A549 (cell line): ENCODE measurements at regions not wholly inside any gene's neighbourhood (a gene's known extent, or its start where the extent isn't known, plus 50 kb on each side); places are given as distances from the start of the nearest gene placed in this dataset.

Experiments used
- ATAC-seq, 2 experiments: fragments of 200-7000 bp in 1 of 2; fragments of >200 bp in 1 of 2; cut with Nextera tagmentation in 1 of 2; cut with Tn5 transposase in 1 of 2; 3 replicates each; pipeline versions ENCODE4 v1.8.0 to v1.9.1; 2018 to 2020; ENCODE audit warnings: mild to moderate bottlenecking in 1 of 2, moderate library complexity in 1 of 2
- CTCF ChIA-PET: fragments of 300-600 bp; sonication (Branson Sonifier 250); formaldehyde crosslinking; extraction: SDS; loops from one replicate; lab custom pipeline; 2021; ENCODE audit warnings: antibody characterized with exemption, inconsistent platforms; lab: Yijun Ruan, JAX
- POLR2A ChIA-PET: fragments of 350-600 bp; formaldehyde crosslinking; extraction: SDS; loops from one replicate; lab custom pipeline; 2021; ENCODE audit warnings: antibody characterized with exemption, inconsistent platforms; lab: Yijun Ruan, JAX
- DNase-seq, 2 experiments: peaks; one replicate each; pipeline versions ENCODE4 v3.0.0 to v3.0.0-alpha.2; 2011 to 2016; ENCODE audit warnings: low read depth in 1 of 2, low spot score in 1 of 2
- FAIRE-seq: peaks from 2 replicates; lab custom pipeline; 2011; peaks lifted over from hg19 to GRCh38; lab: Jason Lieb, UNC
- H3K27ac ChIP-seq, 2 experiments: fragments of >200 bp; sonication (Bioruptor Twin); formaldehyde crosslinking; 3 replicates each; pipeline ENCODE4 v1.5.1; 2016 to 2017
- H3K4me1 ChIP-seq: fragments of >200 bp; sonication (Bioruptor Twin); formaldehyde crosslinking; 3 replicates; pipeline ENCODE4 v1.6.1; 2016
- H3K4me2 ChIP-seq: fragments of >200 bp; sonication (Bioruptor Twin); formaldehyde crosslinking; 3 replicates; pipeline ENCODE4 v1.6.1; 2016
- H3K4me3 ChIP-seq: fragments of >200 bp; sonication (Bioruptor Twin); formaldehyde crosslinking; 3 replicates; pipeline ENCODE4 v1.5.1; 2016
- H3K9me3 ChIP-seq: fragments of >200 bp; sonication (Bioruptor Twin); formaldehyde crosslinking; 3 replicates; pipeline ENCODE4 v1.6.1; 2016
- CEBPB ChIP-seq, 2 experiments: fragments of >200 bp in 1 of 2; sonication (Bioruptor Twin) in 1 of 2; formaldehyde crosslinking in 1 of 2; IDR thresholded peaks; 2 replicates each; pipeline ENCODE4 v1.6.1; 2012 to 2016
- CTCF ChIP-seq: fragments of >200 bp; sonication (Bioruptor Twin); formaldehyde crosslinking; IDR thresholded peaks from 3 replicates; pipeline ENCODE4 v1.5.1; 2016
- E2F6 ChIP-seq: IDR thresholded peaks from 2 replicates; pipeline ENCODE4 v1.6.1; 2012; ENCODE audit warnings: low read depth, borderline replicate concordance
- EHF ChIP-seq: fragments of 250-450 bp; sonication (Bioruptor Pico); IDR thresholded peaks from 2 replicates; pipeline ENCODE4 v1.5.0; 2020; ENCODE audit warnings: mild to moderate bottlenecking
- EHMT2 ChIP-seq: fragments of 200-600 bp; sonication (generic); IDR thresholded peaks from 2 replicates; pipeline ENCODE4 v1.6.1; 2016; ENCODE audit warnings: antibody characterized with exemption, low read depth, mild to moderate bottlenecking, moderate library complexity
- ELK1 ChIP-seq: fragments of 150-350 bp; IDR thresholded peaks from 2 replicates; pipeline ENCODE4 v1.6.1; 2014; ENCODE audit warnings: low read depth, mild to moderate bottlenecking, low read length
- FOSB ChIP-seq: fragments of 250-450 bp; sonication (Bioruptor Pico); IDR thresholded peaks from 2 replicates; pipeline ENCODE4 v1.5.0; 2020; ENCODE audit warnings: mild to moderate bottlenecking, moderate library complexity
- FOSL2 ChIP-seq, 2 experiments: fragments of 450-650 bp in 1 of 2; fragments of >200 bp in 1 of 2; sonication (Bioruptor Twin) in 1 of 2; formaldehyde crosslinking; IDR thresholded peaks; 2 replicates each; pipeline versions ENCODE4 v1.5.0 to v1.6.1; 2016 to 2020; ENCODE audit warnings: mild to moderate bottlenecking in 1 of 2, moderate library complexity in 1 of 2
- GATA3 ChIP-seq: IDR thresholded peaks from 2 replicates; pipeline ENCODE4 v1.6.1; 2012; ENCODE audit warnings: borderline replicate concordance
- HEYL ChIP-seq: fragments of 250-450 bp; sonication (Bioruptor Pico); IDR thresholded peaks from 2 replicates; pipeline ENCODE4 v1.8.0; 2021; ENCODE audit warnings: mild to moderate bottlenecking, moderate library complexity
- HOXA7 ChIP-seq: fragments of 250-450 bp; sonication (Bioruptor Pico); IDR thresholded peaks from 2 replicates; pipeline ENCODE4 v1.5.0; 2020; ENCODE audit warnings: mild to moderate bottlenecking, moderate library complexity
- HOXB13 ChIP-seq: fragments of 250-450 bp; sonication (Bioruptor Pico); IDR thresholded peaks from 2 replicates; pipeline ENCODE4 v1.5.0; 2020; ENCODE audit warnings: low read depth, mild to moderate bottlenecking, moderate library complexity
- HOXB5 ChIP-seq: fragments of 250-450 bp; sonication (Bioruptor Pico); IDR thresholded peaks from 2 replicates; pipeline ENCODE4 v1.5.0; 2020; ENCODE audit warnings: mild to moderate bottlenecking, moderate library complexity
- KDM5A ChIP-seq: fragments of 200-600 bp; sonication (generic); IDR thresholded peaks from 2 replicates; pipeline ENCODE4 v1.6.1; 2016; ENCODE audit warnings: antibody characterized with exemption, mild to moderate bottlenecking
- MAFK ChIP-seq: fragments of 450-650 bp; IDR thresholded peaks from 2 replicates; pipeline ENCODE4 v1.6.1; 2014; ENCODE audit not compliant: partially characterized antibody
- MAX ChIP-seq: IDR thresholded peaks from 2 replicates; pipeline ENCODE4 v1.6.1; 2012
- MAZ ChIP-seq: fragments of 150-350 bp; IDR thresholded peaks from 2 replicates; pipeline ENCODE4 v1.6.1; 2014; ENCODE audit warnings: antibody characterized with exemption, low read depth, low read length, borderline replicate concordance
- NFE2L2 ChIP-seq: fragments of 150-350 bp; conservative IDR thresholded peaks from 2 replicates; pipeline ENCODE4 v1.6.1; 2014; ENCODE audit warnings: low read length
- NR3C1 ChIP-seq: fragments of >200 bp; sonication (Bioruptor Twin); formaldehyde crosslinking; IDR thresholded peaks from 3 replicates; pipeline ENCODE4 v1.6.1; 2017
- RARB ChIP-seq: fragments of 250-450 bp; sonication (Bioruptor Pico); IDR thresholded peaks from 2 replicates; pipeline ENCODE4 v1.8.0; 2021; ENCODE audit warnings: mild to moderate bottlenecking, moderate library complexity
- RNF2 ChIP-seq: fragments of 200-600 bp; sonication (generic); IDR thresholded peaks from 2 replicates; pipeline ENCODE4 v1.6.1; 2016; ENCODE audit warnings: low read depth, mild to moderate bottlenecking, antibody characterized with exemption, moderate library complexity, borderline replicate concordance
- SREBF2 ChIP-seq: fragments of 450-650 bp; IDR thresholded peaks from 2 replicates; pipeline ENCODE4 v1.6.1; 2014; ENCODE audit warnings: mild to moderate bottlenecking, moderate library complexity
- TFCP2L1 ChIP-seq: fragments of 250-450 bp; sonication (Bioruptor Pico); IDR thresholded peaks from 2 replicates; pipeline ENCODE4 v1.5.0; 2021; ENCODE audit warnings: mild to moderate bottlenecking
- ZC3H11A ChIP-seq: fragments of 450-650 bp; IDR thresholded peaks from 2 replicates; pipeline ENCODE4 v1.6.1; 2014; ENCODE audit warnings: antibody characterized with exemption, mild to moderate bottlenecking
- ZNF302 ChIP-seq: fragments of 250-450 bp; sonication (Bioruptor Pico); IDR thresholded peaks from 2 replicates; pipeline ENCODE4 v1.9.0; 2021; ENCODE audit warnings: inconsistent platforms, mild to moderate bottlenecking, moderate library complexity
- ZSCAN20 ChIP-seq: fragments of 250-450 bp; sonication (Bioruptor Pico); IDR thresholded peaks from 2 replicates; pipeline ENCODE4 v1.8.0; 2022; ENCODE audit warnings: mild to moderate bottlenecking, moderate library complexity
- WGBS: methylation state at CpG from one replicate; pipeline ENCODE4 v1.1.6; 2017; ENCODE audit errors: missing lambda C conversion rate; 5-methylcytosine and 5-hydroxymethylcytosine counted together

GRCh38 chr2:128399690-128400291, 81.1 kb upstream of the HS6ST1 start:
- no peaks in the 10 kb centered on the region for H3K4me1 ChIP-seq
- POLR2A ChIA-PET = no interaction called here
- H3K4me3 ChIP-seq = no peak overlapping the region
- FAIRE-seq (no peak), DNase-seq (no peak), ATAC-seq (no peak)
- H3K4me2 ChIP-seq = no peak overlapping the region
- TF ChIP-seq TFCP2L1 = no peak
- no peak for TF ChIP-seq CTCF
- no peak for TF ChIP-seq FOSL2 (IDR thresholded peaks at IDR 0.05)
- TF ChIP-seq FOSL2 (CRISPR knock-in tag; IDR thresholded peaks at IDR 0.05) = no peak
- no peak for TF ChIP-seq HOXB5 (CRISPR knock-in tag)
- TF ChIP-seq EHF = no peak
- no peak for TF ChIP-seq KDM5A
- TF ChIP-seq HOXA7 = no peak
- TF ChIP-seq MAX = no peak
- no peak for TF ChIP-seq CEBPB (IDR thresholded peaks at IDR 0.05)
- TF ChIP-seq EHMT2 = no peak
- no peak for TF ChIP-seq SREBF2
- TF ChIP-seq MAFK = no peak
- TF ChIP-seq HEYL (CRISPR knock-in tag) = no peak
- no peak for TF ChIP-seq ZC3H11A
- CTCF ChIA-PET = interaction anchor here (0.7 to 1.0 kb wide), 2 partner anchors 11 to 522 kb away, joined by 3 read pairs; no protein-coding TSS in a partner anchor
- no peaks in the 10 kb centered on the region for H3K9me3 ChIP-seq
- no peak overlapping the region for H3K27ac ChIP-seq
- 26% methylated on average over 5 of the region's 5 CpGs for WGBS

- FAIRE-seq = no peak
Measured at GRCh38 chr2:128401680-128402079, 83.0 kb upstream of the HS6ST1 start.

GRCh38 chr2:128402911-128403670, 84.4 kb upstream of the HS6ST1 start:
- Histone ChIP-seq H3K4me3 (no peak overlapping the region), H3K9me3 (no peaks in the 10 kb centered on the region), H3K4me1 (no peaks in the 10 kb centered on the region), H3K4me2 (no peak overlapping the region), H3K27ac (no peak overlapping the region)
- ATAC-seq (no peak), FAIRE-seq (no peak), DNase-seq (no peak)
- ChIA-PET CTCF (interaction anchor here (0.5 kb wide), 1 partner anchor 19 kb away, joined by 3 read pairs; no protein-coding TSS in a partner anchor), POLR2A (no interaction called here)
- 61% methylated on average over 13 of the region's 13 CpGs for WGBS
- TF ChIP-seq CEBPB (IDR thresholded peaks at IDR 0.05) = no peak
- TF ChIP-seq HOXB13 = no peak
- no peak for TF ChIP-seq SREBF2
- no peak for TF ChIP-seq CTCF
- no peak for TF ChIP-seq FOSB (CRISPR knock-in tag)
- TF ChIP-seq ELK1 = no peak
- TF ChIP-seq EHMT2 = no peak
- no peak for TF ChIP-seq MAZ
- TF ChIP-seq ZSCAN20 = no peak
- no peak for TF ChIP-seq ZNF302 (CRISPR knock-in tag)
- TF ChIP-seq NFE2L2 = no peak
- no peak for TF ChIP-seq RARB (CRISPR knock-in tag)
- no peak for TF ChIP-seq E2F6
- TF ChIP-seq RNF2 = no peak
- TF ChIP-seq GATA3 = no peak

More at GRCh38 chr2:128401680-128402079, 83.0 kb upstream of the HS6ST1 start:
- ChIA-PET POLR2A (no interaction called here), CTCF (no interaction called here)
- Histone ChIP-seq H3K4me1 (no peaks in the 10 kb centered on the region), H3K4me3 (no peak overlapping the region), H3K4me2 (no peak overlapping the region), H3K9me3 (no peaks in the 10 kb centered on the region), H3K27ac (no peak overlapping the region)
- WGBS = 74% methylated on average over 8 of the region's 8 CpGs
- no peak for ATAC-seq
- DNase-seq = no peak
- TF ChIP-seq ZNF302 (CRISPR knock-in tag) (no peak), KDM5A (no peak), NFE2L2 (no peak), RNF2 (no peak), CEBPB (IDR thresholded peaks at IDR 0.05) (no peak), SREBF2 (no peak), NR3C1 (no peak)
